GM12878 (cell line): ENCODE measurements at regions not wholly inside any gene's neighbourhood (a gene's known extent, or its start where the extent isn't known, plus 50 kb on each side); places are given as distances from the start of the nearest gene placed in this dataset.

ENCODE experiments used
- ATAC-seq: fragments of 200-7000 bp; cut with Tn5 transposase; 3 replicates; pipeline ENCODE4 v1.9.1; 2020; ENCODE audit warnings: mild to moderate bottlenecking, moderate library complexity
- BruUV-seq: library from RNA; stranded (reverse); fragments of 400-500 nt; replicated peaks from 2 replicates; lab custom pipeline; 2021; lab: Mats Ljungman, UMichigan
- CTCF ChIA-PET: fragments of 300-600 bp; sonication (Branson Sonifier 250); formaldehyde crosslinking; extraction: SDS; loops from one replicate; lab custom pipeline; 2021; ENCODE audit warnings: inconsistent platforms; lab: Yijun Ruan, JAX
- POLR2A ChIA-PET: fragments of 350-600 bp; formaldehyde crosslinking; extraction: SDS; loops from one replicate; lab custom pipeline; 2021; ENCODE audit warnings: inconsistent platforms; lab: Charles Lee
- RAD21 ChIA-PET: fragments of 300-600 bp; sonication (Branson Sonifier 250); formaldehyde crosslinking; loops from one replicate; lab custom pipeline; 2023; ENCODE audit warnings: antibody characterized with exemption; ENCODE audit not compliant: unreplicated experiment; lab: Charles Lee
- SMC1A ChIA-PET: fragments of 300-600 bp; sonication (Branson Sonifier 250); formaldehyde crosslinking; loops from one replicate; lab custom pipeline; 2023; ENCODE audit not compliant: unreplicated experiment, uncharacterized antibody; lab: Charles Lee
- DNase-seq: peaks from one replicate; pipeline ENCODE4 v3.0.0-alpha.2; 2011; ENCODE audit warnings: low read depth, low spot score
- FAIRE-seq: peaks from 3 replicates; lab custom pipeline; 2011; peaks lifted over from hg19 to GRCh38; lab: Jason Lieb, UNC
- H2AFZ ChIP-seq: 2 replicates; pipeline ENCODE4 v1.6.0; 2011; ENCODE audit warnings: low read depth, low read length, control low read depth; ENCODE audit not compliant: control insufficient read depth
- H3K27ac ChIP-seq: 2 replicates; pipeline ENCODE4 v1.5.1; 2011; ENCODE audit warnings: control low read depth; ENCODE audit not compliant: control insufficient read depth, insufficient read depth
- H3K27me3 ChIP-seq, 2 experiments: replicated peaks in 1 of 2; 2 replicates each; pipeline versions ENCODE4 v1.6.0 to v1.6.1; 2011; ENCODE audit warnings: low read length in 1 of 2; ENCODE audit not compliant: control insufficient read depth in 2 of 2, insufficient read depth in 2 of 2
- H3K36me3 ChIP-seq, 2 experiments: 2 replicates each; pipeline ENCODE4 v1.5.1; 2011; ENCODE audit warnings: low read length in 1 of 2; ENCODE audit not compliant: control insufficient read depth in 2 of 2, insufficient read depth in 2 of 2
- H3K4me1 ChIP-seq: 2 replicates; pipeline ENCODE4 v1.6.1; 2011; ENCODE audit warnings: mild to moderate bottlenecking, low read length, moderate library complexity, mixed read lengths; ENCODE audit not compliant: control insufficient read depth, insufficient read depth
- H3K4me2 ChIP-seq: 2 replicates; pipeline ENCODE4 v1.6.0; 2011; ENCODE audit warnings: control low read depth; ENCODE audit not compliant: control insufficient read depth, insufficient read depth
- H3K4me3 ChIP-seq: fragments of 200-600 bp; sonication (generic); 2 replicates; pipeline ENCODE4 v1.5.1; 2016
- H3K79me2 ChIP-seq: 2 replicates; pipeline ENCODE4 v1.6.0; 2011; ENCODE audit warnings: low read length; ENCODE audit not compliant: control insufficient read depth, insufficient read depth
- H3K9ac ChIP-seq: 2 replicates; pipeline ENCODE4 v1.8.0; 2011; ENCODE audit warnings: low read length, control low read depth, mixed read lengths; ENCODE audit not compliant: control insufficient read depth, insufficient read depth
- H3K9me3 ChIP-seq: replicated peaks from 3 replicates; pipeline ENCODE4 v1.5.1; 2011; ENCODE audit warnings: mild to moderate bottlenecking, low read length; ENCODE audit not compliant: control insufficient read depth, insufficient read depth
- H4K20me1 ChIP-seq: 2 replicates; pipeline ENCODE4 v1.6.0; 2011; ENCODE audit not compliant: control insufficient read depth, insufficient read depth
- DPF2 ChIP-seq: fragments of 450-650 bp; IDR thresholded peaks from 2 replicates; pipeline ENCODE4 v1.6.1; 2017; ENCODE audit warnings: mild to moderate bottlenecking
- EED ChIP-seq: sonication (generic); IDR thresholded peaks from 2 replicates; pipeline ENCODE4 v1.6.1; 2016; ENCODE audit warnings: antibody characterized with exemption, low read depth
- FOXK2 ChIP-seq: fragments of 450-650 bp; IDR thresholded peaks from 2 replicates; pipeline ENCODE4 v1.6.1; 2017; ENCODE audit warnings: mild to moderate bottlenecking, moderate library complexity
- HDAC6 ChIP-seq: fragments of 200-600 bp; sonication (generic); IDR thresholded peaks from one replicate; pipeline ENCODE4 v1.8.0; 2017; ENCODE audit warnings: antibody characterized with exemption; ENCODE audit not compliant: unreplicated experiment
- KAT2A ChIP-seq: conservative IDR thresholded peaks from 2 replicates; pipeline ENCODE4 v1.6.1; 2011; ENCODE audit warnings: low read depth, low read length; ENCODE audit not compliant: control insufficient read depth
- MTA2 ChIP-seq: fragments of 450-650 bp; IDR thresholded peaks from 2 replicates; pipeline ENCODE4 v1.6.1; 2016; ENCODE audit warnings: low read depth, mild to moderate bottlenecking, moderate library complexity
- MYC ChIP-seq: IDR thresholded peaks from 2 replicates; pipeline ENCODE4 v1.6.1; 2011; ENCODE audit warnings: mild to moderate bottlenecking, low read length, moderate library complexity, inconsistent platforms; ENCODE audit not compliant: insufficient read depth, insufficient replicate concordance, insufficient read length, severe bottlenecking
- NFYB ChIP-seq: IDR thresholded peaks from 2 replicates; pipeline ENCODE4 v1.6.1; 2011; ENCODE audit warnings: low read depth, mild to moderate bottlenecking, low read length, improper control_type of control experiment, moderate library complexity; ENCODE audit not compliant: insufficient read depth
- NKRF ChIP-seq: fragments of 450-650 bp; conservative IDR thresholded peaks from 2 replicates; pipeline ENCODE4 v1.6.1; 2017; ENCODE audit warnings: mild to moderate bottlenecking, moderate library complexity
- PML ChIP-seq: IDR thresholded peaks from 2 replicates; pipeline ENCODE4 v1.6.1; 2012; ENCODE audit warnings: low read length, inconsistent platforms
- POLR2AphosphoS2 ChIP-seq: IDR thresholded peaks from 2 replicates; pipeline ENCODE4 v1.6.1; 2011; ENCODE audit warnings: low read depth, mild to moderate bottlenecking, low read length, improper control_type of control experiment, moderate library complexity
- SMAD1 ChIP-seq: fragments of 450-650 bp; IDR thresholded peaks from 2 replicates; pipeline ENCODE4 v1.6.1; 2018; ENCODE audit warnings: mild to moderate bottlenecking, low read depth; ENCODE audit not compliant: partially characterized antibody
- SMAD5 ChIP-seq: IDR thresholded peaks from 2 replicates; pipeline ENCODE4 v1.6.1; 2016; ENCODE audit warnings: antibody characterized with exemption, low read depth
- TAF1 ChIP-seq: IDR thresholded peaks from 2 replicates; pipeline ENCODE4 v1.6.1; 2011; ENCODE audit warnings: mild to moderate bottlenecking, low read depth, low read length, borderline replicate concordance
- WRNIP1 ChIP-seq: IDR thresholded peaks from 2 replicates; pipeline ENCODE4 v1.6.1; 2011; ENCODE audit warnings: low read depth, low read length, improper control_type of control experiment, borderline replicate concordance
- WGBS: methylation state at CpG from one replicate; pipeline ENCODE4 v1.1.6; 2016; ENCODE audit warnings: low lambda C conversion rate; ENCODE audit not compliant: insufficient replicate concordance, insufficient coverage; ENCODE audit errors: missing lambda C conversion rate; 5-methylcytosine and 5-hydroxymethylcytosine counted together
- in situ Hi-C: fragments of 300-500 bp; cut with MboI; formaldehyde crosslinking; loops from 9 replicates; pipeline ENCODE4 v1.14.3; 2018; ENCODE audit warnings: mixed read lengths
- intact Hi-C: fragments of 100-400 bp; cut with micrococcal nuclease; formaldehyde crosslinking; loops from one replicate; pipeline ENCODE4 v1.14.2; 2022; ENCODE audit not compliant: unreplicated experiment
- TF ChIP-seq, protein P1 (sequence below): IDR thresholded peaks from 2 replicates; pipeline ENCODE4 v1.6.1; 2011; ENCODE audit warnings: low read depth, low read length, improper control_type of control experiment, borderline replicate concordance
- TF ChIP-seq, protein P2 (sequence below): IDR thresholded peaks from 2 replicates; pipeline ENCODE4 v1.6.1; 2011; ENCODE audit warnings: borderline replicate concordance, low read depth, mild to moderate bottlenecking, moderate library complexity, low read length; ENCODE audit not compliant: insufficient read depth, poor library complexity, severe bottlenecking

GRCh38 chr17:79484600-79485418 lies 126.0 kb downstream of the RBFOX3 start:
- no peaks in the 10 kb centered on the region; a peak in 1 of 4 replicates for H3K27me3 ChIP-seq
- intact Hi-C loops (no loop called here), in situ Hi-C loops (no loop called here)
- no peak overlapping the region for H3K27ac ChIP-seq
- ChIA-PET SMC1A (no interaction called here), CTCF (no interaction called here), POLR2A (no interaction called here), RAD21 (no interaction called here)
- no peak overlapping the region for H3K4me2 ChIP-seq
- H3K4me3 ChIP-seq: no peak overlapping the region
- DNase-seq: no peak
- no peak overlapping the region for H3K9ac ChIP-seq
- no peak overlapping the region for H2AFZ ChIP-seq
- no peaks in the 10 kb centered on the region for H3K9me3 ChIP-seq
- FAIRE-seq: no peak
- H3K4me1 ChIP-seq: no peaks in the 10 kb centered on the region
- 15% methylated on average over 10 of the region's 11 CpGs for WGBS
- BruUV-seq: no TSS peak
- H3K79me2 ChIP-seq: no peaks in the 10 kb centered on the region
- no peak for ATAC-seq
- no peaks in the 10 kb centered on the region for H4K20me1 ChIP-seq
- no peak for TF ChIP-seq NKRF
- TF ChIP-seq TAF1: no peak
- no peak for TF ChIP-seq SMAD5
- no peak for TF ChIP-seq FOXK2
- TF ChIP-seq POLR2AphosphoS2: no peak
- no peak for TF ChIP-seq EED
- no peak for TF ChIP-seq SMAD1
- no peak for TF ChIP-seq KAT2A
- no peak for TF ChIP-seq MYC
- no peak for TF ChIP-seq DPF2
- no peak for TF ChIP-seq PML
- TF ChIP-seq WRNIP1: no peak
- no peak for TF ChIP-seq NFYB
- TF ChIP-seq MTA2: no peak
- TF ChIP-seq, protein P1, sequence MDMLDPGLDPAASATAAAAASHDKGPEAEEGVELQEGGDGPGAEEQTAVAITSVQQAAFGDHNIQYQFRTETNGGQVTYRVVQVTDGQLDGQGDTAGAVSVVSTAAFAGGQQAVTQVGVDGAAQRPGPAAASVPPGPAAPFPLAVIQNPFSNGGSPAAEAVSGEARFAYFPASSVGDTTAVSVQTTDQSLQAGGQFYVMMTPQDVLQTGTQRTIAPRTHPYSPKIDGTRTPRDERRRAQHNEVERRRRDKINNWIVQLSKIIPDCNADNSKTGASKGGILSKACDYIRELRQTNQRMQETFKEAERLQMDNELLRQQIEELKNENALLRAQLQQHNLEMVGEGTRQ: no peak
- no peak for TF ChIP-seq HDAC6
- TF ChIP-seq, protein P2, sequence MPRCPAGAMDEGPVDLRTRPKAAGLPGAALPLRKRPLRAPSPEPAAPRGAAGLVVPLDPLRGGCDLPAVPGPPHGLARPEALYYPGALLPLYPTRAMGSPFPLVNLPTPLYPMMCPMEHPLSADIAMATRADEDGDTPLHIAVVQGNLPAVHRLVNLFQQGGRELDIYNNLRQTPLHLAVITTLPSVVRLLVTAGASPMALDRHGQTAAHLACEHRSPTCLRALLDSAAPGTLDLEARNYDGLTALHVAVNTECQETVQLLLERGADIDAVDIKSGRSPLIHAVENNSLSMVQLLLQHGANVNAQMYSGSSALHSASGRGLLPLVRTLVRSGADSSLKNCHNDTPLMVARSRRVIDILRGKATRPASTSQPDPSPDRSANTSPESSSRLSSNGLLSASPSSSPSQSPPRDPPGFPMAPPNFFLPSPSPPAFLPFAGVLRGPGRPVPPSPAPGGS: no peak
- H3K36me3 ChIP-seq: no peaks in the 10 kb centered on the region
